Natural killer cell treated with Interleukin-12 subunit alpha and Interleukin-12 subunit beta and Interleukin-15 and Interleukin-18, amount 100 ng/mL, for 72 hours (primary cell): ENCODE measurements at regions not wholly inside any gene's neighbourhood (a gene's known extent, or its start where the extent isn't known, plus 50 kb on each side); places are given as distances from the start of the nearest gene placed in this dataset.

Experiments used
- ATAC-seq, 2 donors: fragments of 150-1000 bp; cut with Tn5 transposase in 1 of 2; sonication (Bioruptor Pico), chemical (Tn5 transposase) in 1 of 2; 2 replicates each; pipeline ENCODE4 v1.10.0; 2021
- DNase-seq: peaks from one replicate; pipeline ENCODE4 v3.0.0; 2022; ENCODE audit warnings: low spot score
- H3K27ac Mint-ChIP-seq, 2 donors: 1 replicate in 1 of 2; 2 replicates in 1 of 2; pipeline ENCODE4 v1.8.0; 2022; ENCODE audit warnings: mixed read lengths in 2 of 2, mild to moderate bottlenecking in 1 of 2, moderate library complexity in 1 of 2
- H3K27me3 Mint-ChIP-seq, 2 donors: 1 replicate in 1 of 2; 2 replicates in 1 of 2; pipeline ENCODE4 v1.8.0; 2022; ENCODE audit warnings: mixed read lengths in 2 of 2
- H3K36me3 Mint-ChIP-seq: one replicate; pipeline ENCODE4 v1.8.0; 2022; ENCODE audit warnings: mixed read lengths
- H3K4me1 Mint-ChIP-seq, 2 donors: 1 replicate in 1 of 2; 2 replicates in 1 of 2; pipeline ENCODE4 v1.8.0; 2022; ENCODE audit warnings: low read depth in 2 of 2, mixed read lengths in 2 of 2, mild to moderate bottlenecking in 1 of 2
- H3K4me3 Mint-ChIP-seq: one replicate; pipeline ENCODE4 v1.8.0; 2022; ENCODE audit warnings: mixed read lengths
- H3K9me3 Mint-ChIP-seq: 2 replicates; pipeline ENCODE4 v1.8.0; 2022; ENCODE audit warnings: mixed read lengths

GRCh38 chr2:234438305-234438977, 58.4 kb downstream of the ARL4C start:
- no peak overlapping the region for H3K4me3 Mint-ChIP-seq
- ATAC-seq = no peak

GRCh38 chr2:234437642-234438304, 59.1 kb downstream of the ARL4C start:
- Mint-ChIP-seq H3K27ac (peak overlapping the region in 1 of 2 donors; percentile 73), H3K9me3 (peaks cover 3% of the 10 kb centered on the region)
- no peak for ATAC-seq

More at GRCh38 chr2:234438305-234438977, 58.4 kb downstream of the ARL4C start:
- Mint-ChIP-seq H3K36me3 (no peaks in the 10 kb centered on the region), H3K9me3 (peaks cover 3% of the 10 kb centered on the region), H3K27me3 (no peaks in the 10 kb centered on the region), H3K27ac (peak overlapping the region; percentile 31 to 73), H3K4me1 (peaks cover 24 to 50% of the 10 kb centered on the region in 2 donors)
- DNase-seq = no peak

GRCh38 chr2:234436482-234436837, 60.4 kb downstream of the ARL4C start:
- Mint-ChIP-seq H3K4me1 (peaks cover 13 to 37% of the 10 kb centered on the region in 2 donors), H3K36me3 (no peaks in the 10 kb centered on the region), H3K27me3 (no peaks in the 10 kb centered on the region), H3K27ac (peak overlapping the region in 1 of 2 donors; percentile 67), H3K4me3 (no peak overlapping the region), H3K9me3 (peaks cover 3% of the 10 kb centered on the region)
- ATAC-seq (peak in 1 of 2 donors; percentile 24), DNase-seq (no peak)

More at GRCh38 chr2:234437642-234438304, 59.1 kb downstream of the ARL4C start:
- peaks cover 21 to 45% of the 10 kb centered on the region in 2 donors for H3K4me1 Mint-ChIP-seq
- DNase-seq = no peak
- no peaks in the 10 kb centered on the region for H3K27me3 Mint-ChIP-seq
- H3K4me3 Mint-ChIP-seq = no peak overlapping the region
- H3K36me3 Mint-ChIP-seq = no peaks in the 10 kb centered on the region

- DNase-seq (no peak), ATAC-seq (no peak)
- Mint-ChIP-seq H3K4me3 (no peak overlapping the region), H3K4me1 (peaks cover 16 to 33% of the 10 kb centered on the region in 2 donors), H3K27me3 (no peaks in the 10 kb centered on the region), H3K27ac (peak overlapping the region in 1 of 2 donors; percentile 78), H3K9me3 (peaks cover 2% of the 10 kb centered on the region), H3K36me3 (no peaks in the 10 kb centered on the region)
Measured at GRCh38 chr2:234435836-234436481, 60.9 kb downstream of the ARL4C start.

GRCh38 chr2:234433201-234433600, 63.7 kb downstream of the ARL4C start:
- no peak overlapping the region for H3K27ac Mint-ChIP-seq
- peaks cover 33 to 44% of the 10 kb centered on the region in 2 donors for H3K4me1 Mint-ChIP-seq
- no peaks in the 10 kb centered on the region for H3K36me3 Mint-ChIP-seq
- no peaks in the 10 kb centered on the region for H3K9me3 Mint-ChIP-seq
- DNase-seq (no peak), ATAC-seq (no peak)
- H3K4me3 Mint-ChIP-seq = no peak overlapping the region
- H3K27me3 Mint-ChIP-seq = no peaks in the 10 kb centered on the region

- no peak overlapping the region for H3K4me3 Mint-ChIP-seq
- ATAC-seq (no peak), DNase-seq (no peak)
- H3K27me3 Mint-ChIP-seq = no peaks in the 10 kb centered on the region
- H3K27ac Mint-ChIP-seq = peak overlapping the region; percentile 46 to 98
- no peaks in the 10 kb centered on the region for H3K36me3 Mint-ChIP-seq
- H3K9me3 Mint-ChIP-seq = no peaks in the 10 kb centered on the region
- peaks cover 52 to 56% of the 10 kb centered on the region in 2 donors for H3K4me1 Mint-ChIP-seq
Measured at GRCh38 chr2:234430871-234431270, 66.0 kb downstream of the ARL4C start.

GRCh38 chr2:234429265-234429664, 67.6 kb downstream of the ARL4C start:
- DNase-seq = no peak
- Mint-ChIP-seq H3K27me3 (no peaks in the 10 kb centered on the region), H3K36me3 (no peaks in the 10 kb centered on the region), H3K4me1 (peaks cover 60 to 71% of the 10 kb centered on the region in 2 donors), H3K27ac (peak overlapping the region; percentile 91 to 98), H3K9me3 (no peaks in the 10 kb centered on the region), H3K4me3 (no peak overlapping the region)
- ATAC-seq = no peak

GRCh38 chr2:234427081-234428061, 69.5 kb downstream of the ARL4C start:
- Mint-ChIP-seq H3K36me3 (no peaks in the 10 kb centered on the region), H3K9me3 (no peaks in the 10 kb centered on the region), H3K4me3 (peak overlapping the region; percentile 81), H3K27me3 (no peaks in the 10 kb centered on the region), H3K4me1 (peaks cover 70 to 79% of the 10 kb centered on the region in 2 donors), H3K27ac (peak overlapping the region; percentile 91 to 98)
- DNase-seq = no peak
- ATAC-seq = peak; percentile 34

GRCh38 chr2:234426616-234427015, 70.3 kb downstream of the ARL4C start:
- ATAC-seq (no peak), DNase-seq (no peak)

GRCh38 chr2:234425639-234426603, 71.0 kb downstream of the ARL4C start:
- no peaks in the 10 kb centered on the region for H3K9me3 Mint-ChIP-seq
- H3K36me3 Mint-ChIP-seq = no peaks in the 10 kb centered on the region
- H3K27ac Mint-ChIP-seq = peak overlapping the region; percentile 91 to 98
- peak overlapping the region; percentile 81 for H3K4me3 Mint-ChIP-seq
- DNase-seq (no peak), ATAC-seq (peak; percentile 63 to 66)
- peaks cover 76 to 82% of the 10 kb centered on the region in 2 donors for H3K4me1 Mint-ChIP-seq
- H3K27me3 Mint-ChIP-seq = no peaks in the 10 kb centered on the region

More at GRCh38 chr2:234426616-234427015, 70.3 kb downstream of the ARL4C start:
- Mint-ChIP-seq H3K4me1 (peaks cover 74 to 85% of the 10 kb centered on the region in 2 donors), H3K27me3 (no peaks in the 10 kb centered on the region), H3K4me3 (peak overlapping the region; percentile 81), H3K9me3 (no peaks in the 10 kb centered on the region), H3K36me3 (no peaks in the 10 kb centered on the region), H3K27ac (peak overlapping the region; percentile 91 to 98)

GRCh38 chr2:234423884-234424283, 73.0 kb downstream of the ARL4C start:
- Mint-ChIP-seq H3K9me3 (no peaks in the 10 kb centered on the region), H3K27ac (peak overlapping the region; percentile 91 to 98), H3K4me1 (peaks cover 61 to 69% of the 10 kb centered on the region in 2 donors), H3K36me3 (no peaks in the 10 kb centered on the region), H3K27me3 (no peaks in the 10 kb centered on the region), H3K4me3 (peak overlapping the region; percentile 35)
- no peak for ATAC-seq
- no peak for DNase-seq

GRCh38 chr2:234422981-234423431, 73.9 kb downstream of the ARL4C start:
- DNase-seq = peak; percentile 71
- H3K36me3 Mint-ChIP-seq = peaks cover 8% of the 10 kb centered on the region
- peaks cover 6% of the 10 kb centered on the region for H3K9me3 Mint-ChIP-seq
- no peaks in the 10 kb centered on the region for H3K27me3 Mint-ChIP-seq
- peak overlapping the region; percentile 67 for H3K4me3 Mint-ChIP-seq
- H3K27ac Mint-ChIP-seq = peak overlapping the region; percentile 91 to 94
- peaks cover 58 to 66% of the 10 kb centered on the region in 2 donors for H3K4me1 Mint-ChIP-seq
- ATAC-seq = peak; percentile 84 to 89
